Skin of body (tissue), 1 donor: ENCODE measurements at regions not wholly inside any gene's neighbourhood (a gene's known extent, or its start where the extent isn't known, plus 50 kb on each side); places are given as distances from the start of the nearest gene placed in this dataset.

ENCODE experiments used
- DNase-seq: peaks from one replicate; lab custom pipeline; 2025; lab: John Stamatoyannopoulos, UW

- no peak for DNase-seq
Observed at GRCh38 chr14:75370416-75371205, 57.2 kb upstream of the JDP2 start.

- DNase-seq, result no peak
Observed at GRCh38 chr14:75371297-75371696, 56.5 kb upstream of the JDP2 start.

- DNase-seq, result no peak
Observed at GRCh38 chr14:75372260-75372659, 55.6 kb upstream of the JDP2 start.

- DNase-seq, result no peak
Observed at GRCh38 chr14:75373133-75373532, 54.7 kb upstream of the JDP2 start.

- DNase-seq, result no peak
Observed at GRCh38 chr14:75373616-75374015, 54.2 kb upstream of the JDP2 start.

- no peak for DNase-seq
Observed at GRCh38 chr14:75374911-75375310, 52.9 kb upstream of the JDP2 start.

- DNase-seq, result no peak
Observed at GRCh38 chr14:75375983-75376382, 51.8 kb upstream of the JDP2 start.
